PC-9 (cell line): ENCODE measurements at regions not wholly inside any gene's neighbourhood (a gene's known extent, or its start where the extent isn't known, plus 50 kb on each side); places are given as distances from the start of the nearest gene placed in this dataset.

Source experiments
- CTCF ChIP-seq: fragments of 200-600 bp; sonication (generic); conservative IDR thresholded peaks from 2 replicates; pipeline ENCODE4 v1.6.1; 2017; ENCODE audit warnings: mixed run types, antibody characterized with exemption, mild to moderate bottlenecking, moderate library complexity
- EZH2 ChIP-seq: fragments of 200-600 bp; sonication (generic); IDR thresholded peaks from 2 replicates; pipeline ENCODE4 v1.8.0; 2017; ENCODE audit warnings: antibody characterized with exemption, low read depth

- TF ChIP-seq EZH2 (no peak), CTCF (no peak)
Measured at GRCh38 chr4:33911959-33912358, 2332.4 kb downstream of the ARAP2 start.
